GM18502 (cell line): ENCODE measurements at regions not wholly inside any gene's neighbourhood (a gene's known extent, or its start where the extent isn't known, plus 50 kb on each side); places are given as distances from the start of the nearest gene placed in this dataset.
"Not testable (repeated sequence)": the region's sequence is repeated elsewhere in the genome, so short reads cannot be mapped to it uniquely, and the experiment has no call there.

ENCODE experiments used
- ATAC-seq: cut with Tn5 transposase; IDR thresholded peaks from one replicate; pipeline ENCODE4 v1.9.1; 2021; ENCODE audit warnings: mild to moderate bottlenecking; ENCODE audit not compliant: unreplicated experiment, poor library complexity

GRCh38 chr14:85319998-85320630, 209.8 kb upstream of the FLRT2 start:
- no peak for ATAC-seq

DNA sequence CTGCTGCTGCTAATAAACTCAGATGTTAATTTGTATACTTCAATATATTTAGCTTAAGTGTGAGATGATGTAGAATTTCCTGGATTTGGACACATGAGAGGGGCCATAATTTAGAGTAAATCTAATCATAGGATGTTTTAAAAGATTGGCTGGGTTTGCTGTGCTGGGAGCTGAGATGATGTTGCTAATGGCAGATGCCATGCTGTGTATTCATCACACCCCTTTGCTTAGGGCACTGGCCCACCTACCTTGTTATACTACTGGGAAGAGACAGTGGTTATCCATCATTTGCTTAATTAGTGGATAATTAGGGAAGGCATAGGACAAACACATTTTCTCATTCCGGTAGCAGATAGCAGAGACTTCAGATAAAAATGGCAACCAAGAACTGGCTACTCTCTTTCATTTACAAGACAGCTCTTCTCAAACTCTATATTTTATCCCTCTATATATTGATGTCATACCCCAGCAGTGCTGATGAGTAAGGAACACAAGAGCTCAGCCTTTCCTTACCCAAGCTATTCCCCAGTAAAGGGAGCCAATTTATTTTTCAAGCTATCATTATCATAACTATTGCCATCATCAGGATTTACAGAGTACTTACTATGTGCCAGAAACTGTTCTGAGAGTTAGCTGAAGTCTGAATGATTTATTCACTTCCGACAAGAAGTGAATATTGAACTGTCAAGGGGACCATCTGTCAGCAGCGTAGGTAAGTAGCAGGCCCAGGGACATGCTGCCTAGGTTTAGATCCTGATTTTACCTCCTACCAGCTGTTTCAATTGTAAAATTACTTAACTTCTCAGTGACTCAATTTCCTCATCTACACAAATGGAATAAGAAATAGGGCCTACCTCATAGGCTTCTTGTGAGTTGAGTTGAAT, 204.6 kb upstream of the FLRT2 start:
- ATAC-seq: no peak

DNA sequence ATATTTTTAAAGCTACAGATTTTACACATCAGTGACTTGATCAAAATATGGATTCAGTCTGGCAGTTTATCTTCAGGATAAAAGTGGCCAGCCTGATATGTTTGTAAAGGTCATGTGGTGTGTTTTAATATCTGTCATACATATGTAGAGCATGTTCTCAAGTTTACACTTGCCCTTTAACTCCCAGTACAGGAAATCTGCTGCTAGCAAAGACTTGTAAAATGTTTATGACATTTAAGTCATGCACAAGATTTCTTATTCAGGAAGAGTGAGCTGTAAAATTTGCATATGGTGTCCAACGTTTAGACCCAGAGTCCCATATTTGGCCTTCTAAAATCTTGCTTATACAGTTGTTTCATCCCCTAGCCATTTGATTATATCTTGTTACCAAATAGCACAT, 197.5 kb upstream of the FLRT2 start:
- ATAC-seq: no peak

GRCh38 chr14:85333313-85333712, 196.6 kb upstream of the FLRT2 start:
- ATAC-seq: no peak

DNA sequence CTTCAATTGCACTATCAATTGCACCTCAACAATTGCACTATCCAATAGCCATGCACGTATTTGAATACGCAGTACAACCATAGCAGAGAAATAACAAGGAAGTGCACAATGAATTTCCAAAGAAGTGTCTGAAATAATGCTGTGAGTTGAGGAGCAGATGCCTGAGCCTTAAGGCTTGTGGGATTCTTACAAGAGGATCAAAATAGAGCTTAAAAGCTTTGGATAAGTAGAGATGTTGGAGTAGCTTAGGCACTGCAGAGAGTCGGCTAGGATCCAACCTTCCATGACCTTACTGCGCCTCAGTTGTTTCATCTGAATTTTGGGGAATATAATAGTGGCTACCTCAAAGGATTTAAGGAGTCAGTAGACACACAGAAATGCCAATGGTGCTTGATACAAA, 196.1 kb upstream of the FLRT2 start:
- ATAC-seq: no peak

- no peak for ATAC-seq
Measured at GRCh38 chr14:85334316-85334715, 195.6 kb upstream of the FLRT2 start.

DNA sequence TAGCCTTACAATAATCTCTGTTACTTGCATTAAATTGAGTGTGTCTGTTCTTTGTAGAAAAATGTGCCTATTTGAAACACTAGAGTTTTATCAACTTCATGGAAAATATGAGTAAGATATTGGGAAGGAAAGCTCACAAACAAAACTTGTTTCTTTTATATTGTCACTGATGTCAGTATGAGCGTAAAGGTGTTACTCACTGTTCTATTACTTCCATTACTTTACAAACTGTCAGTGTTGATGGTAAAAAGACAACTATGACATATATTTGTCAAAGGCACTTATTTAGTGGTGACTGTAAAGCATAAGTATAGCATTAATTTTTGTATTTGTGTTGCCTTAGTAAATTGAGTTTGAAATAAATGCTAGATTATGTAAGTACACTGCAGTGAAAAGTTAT, 193.7 kb upstream of the FLRT2 start:
- ATAC-seq: no peak

- ATAC-seq: no peak
Measured at GRCh38 chr14:85336817-85337216, 193.1 kb upstream of the FLRT2 start.

GRCh38 chr14:85338895-85339294, 191.0 kb upstream of the FLRT2 start:
- ATAC-seq: no peak

DNA sequence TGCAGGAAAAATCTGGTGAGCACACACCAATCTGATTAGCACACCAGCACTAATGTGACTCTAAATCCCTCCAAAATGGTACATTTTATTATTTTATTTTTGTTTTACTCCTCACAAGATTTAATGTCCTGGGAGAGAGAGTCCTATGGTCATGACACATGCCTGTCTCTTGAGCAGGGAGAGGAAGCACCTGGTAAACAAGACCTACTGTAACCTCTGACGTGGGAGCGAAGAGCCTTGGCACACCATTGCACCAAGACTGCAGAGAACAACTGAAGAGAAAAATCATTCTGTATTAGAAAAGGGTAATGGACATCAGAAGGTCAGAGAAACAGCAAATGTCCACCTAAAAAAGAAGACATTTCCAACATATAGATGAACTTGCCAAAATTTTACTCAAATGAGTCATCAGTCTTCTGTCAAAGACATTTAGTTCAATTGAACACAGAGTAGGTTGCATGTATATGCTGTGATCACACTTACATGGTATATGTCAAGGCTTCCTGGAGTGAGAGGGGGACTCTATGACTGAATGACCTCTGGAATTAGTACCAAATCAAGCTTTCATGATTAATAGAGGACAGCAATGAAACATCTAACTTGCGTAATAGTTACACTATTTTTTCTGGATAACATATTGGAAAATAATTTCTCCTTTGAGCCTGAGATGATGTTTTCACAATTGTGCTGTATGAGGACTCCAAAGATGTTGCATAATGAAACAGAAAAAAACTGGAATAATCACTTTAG, 186.9 kb upstream of the FLRT2 start:
- no peak for ATAC-seq

DNA sequence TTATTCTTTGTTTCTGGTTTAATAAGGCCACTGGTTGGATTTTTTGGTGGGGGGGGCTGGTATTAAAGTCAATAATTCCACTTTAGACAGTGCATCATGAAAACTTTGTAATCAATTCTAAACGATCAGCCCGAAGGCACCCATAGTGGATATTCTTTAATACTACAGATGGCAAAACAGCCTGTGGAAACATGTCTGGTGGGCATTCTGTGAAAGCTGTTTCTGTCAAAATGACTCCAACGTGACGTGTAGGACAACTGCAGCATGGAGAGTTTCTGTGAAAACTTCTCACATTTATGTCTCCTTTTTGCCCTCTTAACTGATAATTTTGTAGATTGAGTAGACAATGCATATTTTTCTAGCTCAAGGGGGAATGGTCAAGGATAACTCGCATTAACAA, 185.8 kb upstream of the FLRT2 start:
- ATAC-seq: no peak

DNA sequence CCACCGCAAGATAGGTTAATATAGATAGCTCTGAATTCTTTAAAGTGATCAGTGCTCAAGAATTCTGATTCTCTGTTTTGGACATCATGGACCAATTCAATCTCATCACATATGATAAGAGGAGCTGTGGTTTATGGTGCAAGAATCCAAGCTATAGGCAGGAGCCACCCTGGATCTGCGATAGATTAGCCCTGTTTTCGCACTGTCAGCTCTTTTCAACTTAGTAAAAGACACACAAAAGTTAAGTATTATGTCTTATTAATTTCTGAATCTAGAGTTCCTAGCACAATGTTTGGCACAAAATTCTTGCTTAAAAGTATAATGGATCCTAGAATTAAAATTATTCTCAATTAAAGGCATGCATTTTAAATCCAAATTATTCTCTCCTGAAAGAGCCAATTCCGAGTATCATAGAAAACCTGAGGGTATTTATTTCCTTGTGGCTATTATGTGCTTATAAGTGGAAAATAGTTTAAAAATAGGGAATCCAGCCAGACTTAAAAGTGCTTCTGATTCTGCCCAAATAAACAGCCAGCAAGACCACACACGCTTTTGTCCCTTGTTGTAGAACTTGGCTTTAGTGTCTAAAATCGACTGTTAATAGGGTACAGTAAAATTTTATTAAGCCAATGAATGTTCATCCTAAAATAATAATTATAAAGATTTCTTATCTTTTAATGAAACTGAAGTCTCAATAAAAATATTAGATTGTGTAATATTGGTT, 184.9 kb upstream of the FLRT2 start:
- no peak for ATAC-seq

DNA sequence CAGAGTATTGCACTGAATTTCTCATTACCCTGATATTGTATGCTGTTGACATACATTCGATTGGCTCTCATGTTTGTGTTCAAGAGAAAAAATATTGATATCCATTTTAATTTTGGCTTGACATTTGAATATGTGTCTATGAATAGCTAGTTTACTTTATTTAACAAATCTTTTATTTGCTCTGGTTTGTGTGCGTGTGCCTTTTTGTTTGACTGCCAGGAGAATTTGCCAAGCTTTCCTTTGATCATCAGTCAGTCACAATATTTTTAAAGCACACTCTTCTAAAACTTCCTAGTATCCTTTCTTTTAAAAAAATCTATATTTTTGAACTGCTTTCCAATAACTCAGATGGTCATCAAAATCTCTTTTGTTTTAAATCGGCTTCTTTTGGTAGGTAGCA, 179.3 kb upstream of the FLRT2 start:
- no peak for ATAC-seq

DNA sequence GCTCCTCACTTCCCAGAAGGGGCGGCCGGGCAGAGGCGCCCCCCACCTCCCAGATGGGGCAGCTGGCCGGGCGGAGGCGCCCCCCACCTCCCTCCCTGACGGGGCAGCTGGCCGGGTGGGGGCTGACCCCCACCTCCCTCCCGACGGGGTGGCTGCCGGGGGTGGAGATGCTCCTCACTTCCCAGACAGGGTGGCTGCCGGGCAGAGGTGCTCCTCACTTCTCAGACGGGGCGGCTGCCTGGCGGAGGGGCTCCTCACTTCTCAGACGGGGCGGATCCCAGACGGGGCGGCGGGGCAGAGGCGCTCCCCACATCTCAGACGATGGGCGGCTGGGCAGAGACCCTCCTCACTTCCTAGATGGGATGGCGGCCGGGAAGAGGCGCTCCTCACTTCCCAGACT, 177.4 kb upstream of the FLRT2 start:
- ATAC-seq: not testable (repeated sequence)

- ATAC-seq: no peak
Measured at GRCh38 chr14:85357120-85357519, 172.8 kb upstream of the FLRT2 start.

GRCh38 chr14:85358136-85358785, 171.7 kb upstream of the FLRT2 start:
- no peak for ATAC-seq

- ATAC-seq: no peak
Measured at GRCh38 chr14:85359505-85359904, 170.4 kb upstream of the FLRT2 start.

DNA sequence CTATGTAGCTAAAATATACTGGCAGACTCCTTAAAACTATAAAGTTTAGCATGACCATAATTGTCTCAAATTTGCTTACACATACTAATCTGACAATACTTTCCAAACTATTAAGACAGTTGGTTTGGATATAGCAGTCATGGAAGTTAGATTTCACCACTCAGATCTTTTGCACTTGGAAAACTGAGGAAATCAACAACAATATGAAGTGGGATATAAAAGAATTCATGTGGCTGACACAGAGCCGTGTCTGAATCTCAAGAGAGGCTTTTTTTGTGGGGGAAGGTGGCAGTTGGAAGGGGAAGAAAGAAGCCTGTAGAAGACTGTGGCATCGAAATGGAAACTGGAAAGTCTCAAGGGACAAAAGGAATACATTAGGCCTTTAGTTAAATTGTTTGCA, 166.6 kb upstream of the FLRT2 start:
- ATAC-seq: no peak

- ATAC-seq: no peak
Measured at GRCh38 chr14:85366226-85366625, 163.7 kb upstream of the FLRT2 start.

- no peak for ATAC-seq
Measured at GRCh38 chr14:85380881-85381280, 149.1 kb upstream of the FLRT2 start.
